ENCODE measurements at regions not wholly inside any gene's neighbourhood (a gene's known extent, or its start where the extent isn't known, plus 50 kb on each side); places are given as distances from the start of the nearest gene placed in this dataset.

DNA sequence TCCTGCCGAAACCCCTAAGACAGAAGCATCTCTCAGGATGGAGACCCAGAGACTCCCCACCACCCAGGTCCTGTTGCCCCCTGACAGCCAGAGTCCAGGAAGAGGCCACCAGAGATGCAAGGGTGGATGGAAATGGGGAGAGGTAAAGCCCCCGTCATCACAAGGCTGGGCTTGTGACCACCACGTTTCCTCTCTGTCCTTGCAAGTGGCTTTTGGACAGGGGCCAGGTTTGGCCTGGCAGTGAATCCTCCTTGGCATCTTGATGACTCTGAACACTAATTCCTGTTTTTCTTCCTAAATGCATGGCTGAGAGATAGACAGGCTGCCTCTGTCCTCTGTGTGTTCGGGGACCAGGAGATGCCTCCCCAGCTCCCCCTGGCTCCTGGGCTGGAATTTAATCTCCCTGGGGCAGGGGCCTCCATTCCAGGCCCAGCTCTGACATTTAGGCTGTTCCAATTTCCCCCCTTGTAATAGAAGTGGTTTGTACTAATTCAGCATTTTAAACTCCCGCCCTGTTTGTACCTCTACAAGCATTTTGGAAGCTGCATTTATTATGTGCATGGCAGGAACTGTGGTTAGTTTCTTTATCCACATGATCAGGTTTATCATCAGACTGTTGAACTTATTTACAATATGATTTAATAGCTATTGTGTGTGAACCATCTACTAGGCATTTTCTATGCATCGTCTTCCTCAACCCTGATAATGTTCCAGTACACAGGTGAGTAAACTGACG is 116.1 kb upstream of the IRX6 start:
- dilution Hi-C loops (cut with HindIII; ENCODE audit: low sequenced_read_pairs, unreplicated experiment), result no loop called here
- Histone ChIP-seq H3K9ac (ENCODE audit: low read depth, low read length) (no peak overlapping the region), H2AK5ac (ENCODE audit: low read depth, low read length) (no peak overlapping the region), H3K9me3 (ENCODE audit: control insufficient read depth, insufficient read depth, low read length) (no peaks in the 10 kb centered on the region), H3K9me1 (ENCODE audit: insufficient read depth, low read length) (no peaks in the 10 kb centered on the region), H3K4me3 (ENCODE audit: insufficient read depth, low read depth, low read length) (no peak overlapping the region), H4K8ac (ENCODE audit: low read depth in 2 of 2, low read length in 2 of 2) (no peak overlapping the region), H3K36me3 (ENCODE audit: control insufficient read depth, insufficient read depth, low read length) (no peaks in the 10 kb centered on the region), H3K79me1 (ENCODE audit: low read depth in 1 of 2, low read length in 2 of 2) (no peaks in the 10 kb centered on the region), H2AK9ac (replicated peaks; ENCODE audit: low read depth, low read length, poor library complexity) (no peak overlapping the region), H3K27ac (ENCODE audit: insufficient read depth, low read length) (no peak overlapping the region), H3K4me1 (ENCODE audit: control insufficient read depth, insufficient read depth, low read length) (no peaks in the 10 kb centered on the region), H2BK15ac (ENCODE audit: low read depth, low read length) (no peak overlapping the region), H3K56ac (ENCODE audit: extremely low read depth, insufficient read depth, low read length) (no peak overlapping the region), H3K14ac (replicated peaks; ENCODE audit: low read depth, low read length) (no peak overlapping the region), H4K5ac (ENCODE audit: low read depth, low read length) (no peak overlapping the region), H2BK5ac (ENCODE audit: low read depth, low read length, poor library complexity, severe bottlenecking) (no peak overlapping the region), H3K4ac (ENCODE audit: low read depth, low read length) (no peak overlapping the region), H3K27me3 (ENCODE audit: control insufficient read depth, insufficient read depth, low read length) (no peaks in the 10 kb centered on the region), H3K18ac (ENCODE audit: low read depth, low read length) (no peak overlapping the region), H2AFZ (replicated peaks; ENCODE audit: low read length, poor library complexity) (no peak overlapping the region), H2BK20ac (ENCODE audit: low read depth, low read length) (no peak overlapping the region), H4K91ac (ENCODE audit: insufficient read depth, low read depth, low read length) (no peak overlapping the region), H3K23ac (ENCODE audit: low read depth, low read length) (no peak overlapping the region), H4K20me1 (ENCODE audit: insufficient read depth, low read length) (no peaks in the 10 kb centered on the region), H3K4me2 (ENCODE audit: low read depth, low read length) (no peak overlapping the region), H2BK120ac (ENCODE audit: low read depth, low read length) (no peak overlapping the region)
- ChIA-PET CTCF (no interaction called here), POLR2A (ENCODE audit: unreplicated experiment) (no interaction called here)
- in situ Hi-C loops (cut with MboI; ENCODE audit: low sequenced_read_pairs), result no loop called here
- ATAC-seq (ENCODE audit: low read depth) (no peak), DNase-seq (no peak)
- BruUV-seq (replicated peaks), result no TSS peak
- intact Hi-C loops (cut with micrococcal nuclease), result no loop called here
- WGBS, 2 experiments (ENCODE audit: extremely low coverage in 2 of 2, insufficient read length in 1 of 2), result no CpG with 5 or more reads among the region's 7 CpGs
- TF ChIP-seq CEBPB (IDR thresholded peaks at IDR 0.05; ENCODE audit: low read depth, low read length), result no peak
- no peak for TF ChIP-seq NFE2L2 (IDR thresholded peaks at IDR 0.05; ENCODE audit: low read depth, low read length)
- TF ChIP-seq, protein P1, sequence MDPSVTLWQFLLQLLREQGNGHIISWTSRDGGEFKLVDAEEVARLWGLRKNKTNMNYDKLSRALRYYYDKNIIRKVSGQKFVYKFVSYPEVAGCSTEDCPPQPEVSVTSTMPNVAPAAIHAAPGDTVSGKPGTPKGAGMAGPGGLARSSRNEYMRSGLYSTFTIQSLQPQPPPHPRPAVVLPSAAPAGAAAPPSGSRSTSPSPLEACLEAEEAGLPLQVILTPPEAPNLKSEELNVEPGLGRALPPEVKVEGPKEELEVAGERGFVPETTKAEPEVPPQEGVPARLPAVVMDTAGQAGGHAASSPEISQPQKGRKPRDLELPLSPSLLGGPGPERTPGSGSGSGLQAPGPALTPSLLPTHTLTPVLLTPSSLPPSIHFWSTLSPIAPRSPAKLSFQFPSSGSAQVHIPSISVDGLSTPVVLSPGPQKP (IDR thresholded peaks at IDR 0.05; ENCODE audit: borderline replicate concordance, low read depth, low read length), result no peak
- no peak for TF ChIP-seq FOS (IDR thresholded peaks at IDR 0.05; ENCODE audit: low read depth, low read length)
- TF ChIP-seq POLR2A (IDR thresholded peaks at IDR 0.05; ENCODE audit: low read depth, low read length), result no peak
- TF ChIP-seq SMC3 (IDR thresholded peaks at IDR 0.05; ENCODE audit: low read depth, low read length), result no peak
- TF ChIP-seq RCOR1 (IDR thresholded peaks at IDR 0.05; ENCODE audit: insufficient replicate concordance, low read length), result no peak
- TF ChIP-seq BHLHE40 (IDR thresholded peaks at IDR 0.05; ENCODE audit: low read depth, low read length), result no peak
- no peak for TF ChIP-seq MAZ (IDR thresholded peaks at IDR 0.05; ENCODE audit: borderline replicate concordance, low read depth, low read length)
- no peak for TF ChIP-seq MAFK (IDR thresholded peaks at IDR 0.05; ENCODE audit: low read depth, low read length)
- TF ChIP-seq MXI1 (IDR thresholded peaks at IDR 0.05; ENCODE audit: borderline replicate concordance, low read depth, low read length), result no peak
- no peak for TF ChIP-seq RAD21 (IDR thresholded peaks at IDR 0.05; ENCODE audit: low read length)
- TF ChIP-seq, protein P2, sequence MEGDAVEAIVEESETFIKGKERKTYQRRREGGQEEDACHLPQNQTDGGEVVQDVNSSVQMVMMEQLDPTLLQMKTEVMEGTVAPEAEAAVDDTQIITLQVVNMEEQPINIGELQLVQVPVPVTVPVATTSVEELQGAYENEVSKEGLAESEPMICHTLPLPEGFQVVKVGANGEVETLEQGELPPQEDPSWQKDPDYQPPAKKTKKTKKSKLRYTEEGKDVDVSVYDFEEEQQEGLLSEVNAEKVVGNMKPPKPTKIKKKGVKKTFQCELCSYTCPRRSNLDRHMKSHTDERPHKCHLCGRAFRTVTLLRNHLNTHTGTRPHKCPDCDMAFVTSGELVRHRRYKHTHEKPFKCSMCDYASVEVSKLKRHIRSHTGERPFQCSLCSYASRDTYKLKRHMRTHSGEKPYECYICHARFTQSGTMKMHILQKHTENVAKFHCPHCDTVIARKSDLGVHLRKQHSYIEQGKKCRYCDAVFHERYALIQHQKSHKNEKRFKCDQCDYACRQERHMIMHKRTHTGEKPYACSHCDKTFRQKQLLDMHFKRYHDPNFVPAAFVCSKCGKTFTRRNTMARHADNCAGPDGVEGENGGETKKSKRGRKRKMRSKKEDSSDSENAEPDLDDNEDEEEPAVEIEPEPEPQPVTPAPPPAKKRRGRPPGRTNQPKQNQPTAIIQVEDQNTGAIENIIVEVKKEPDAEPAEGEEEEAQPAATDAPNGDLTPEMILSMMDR (conservative IDR thresholded peaks at IDR 0.05; ENCODE audit: low read depth, low read length), result no peak
- TF ChIP-seq, protein P3, sequence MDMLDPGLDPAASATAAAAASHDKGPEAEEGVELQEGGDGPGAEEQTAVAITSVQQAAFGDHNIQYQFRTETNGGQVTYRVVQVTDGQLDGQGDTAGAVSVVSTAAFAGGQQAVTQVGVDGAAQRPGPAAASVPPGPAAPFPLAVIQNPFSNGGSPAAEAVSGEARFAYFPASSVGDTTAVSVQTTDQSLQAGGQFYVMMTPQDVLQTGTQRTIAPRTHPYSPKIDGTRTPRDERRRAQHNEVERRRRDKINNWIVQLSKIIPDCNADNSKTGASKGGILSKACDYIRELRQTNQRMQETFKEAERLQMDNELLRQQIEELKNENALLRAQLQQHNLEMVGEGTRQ (IDR thresholded peaks at IDR 0.05; ENCODE audit: low read depth, low read length), result no peak
- TF ChIP-seq RFX5 (IDR thresholded peaks at IDR 0.05; ENCODE audit: low read depth, low read length), result no peak
- TF ChIP-seq CHD1 (IDR thresholded peaks at IDR 0.05; ENCODE audit: low read depth, low read length), result no peak

Data from IMR-90 (cell line).